ENCODE measurements at regions not wholly inside any gene's neighbourhood (a gene's known extent, or its start where the extent isn't known, plus 50 kb on each side); places are given as distances from the start of the nearest gene placed in this dataset.
"Not testable (repeated sequence)": the region's sequence is repeated elsewhere in the genome, so short reads cannot be mapped to it uniquely, and the experiment has no call there.

GRCh38 chr1:149157409-149157808 lies 54.1 kb upstream of the NBPF9 start:
- FAIRE-seq; DNase-seq (ENCODE audit: insufficient read length, low spot score): not testable (repeated sequence)

- FAIRE-seq; DNase-seq (ENCODE audit: insufficient read length, low spot score): not testable (repeated sequence)
These were observed 55.0 kb upstream of the NBPF9 start for GRCh38 chr1:149158308-149158707.

- DNase-seq (ENCODE audit: insufficient read length, low spot score); FAIRE-seq: not testable (repeated sequence)
These were observed 59.7 kb upstream of the NBPF9 start for GRCh38 chr1:149163063-149163444.

DNA sequence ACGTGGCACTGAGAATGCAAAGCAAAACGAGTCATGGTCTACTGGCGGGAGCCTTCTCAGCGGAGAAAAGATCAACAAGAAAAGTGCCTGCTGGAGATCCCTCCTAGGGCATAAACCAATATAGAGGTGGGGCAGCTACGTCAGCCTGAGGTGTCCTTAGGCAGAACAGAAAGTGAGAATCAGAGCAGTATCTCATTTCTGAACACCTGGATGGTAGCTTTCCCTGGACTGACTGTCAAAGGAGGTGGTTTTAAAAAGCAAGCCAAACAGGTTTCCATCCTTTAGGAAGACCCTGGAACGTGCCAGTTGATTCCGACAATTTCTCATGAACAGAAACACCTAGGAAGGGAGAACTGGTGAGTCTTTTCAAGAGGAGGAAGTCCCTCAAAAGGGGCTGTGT lies 71.4 kb upstream of the NBPF9 start:
- FAIRE-seq; DNase-seq (ENCODE audit: insufficient read length, low spot score): not testable (repeated sequence)

- not testable (repeated sequence) for DNase-seq (ENCODE audit: insufficient read length, low spot score); FAIRE-seq
These were observed 72.5 kb upstream of the NBPF9 start for GRCh38 chr1:149175812-149176211.

GRCh38 chr1:149176453-149177316 lies 73.3 kb upstream of the NBPF9 start:
- not testable (repeated sequence) for FAIRE-seq; DNase-seq (ENCODE audit: insufficient read length, low spot score)

DNA sequence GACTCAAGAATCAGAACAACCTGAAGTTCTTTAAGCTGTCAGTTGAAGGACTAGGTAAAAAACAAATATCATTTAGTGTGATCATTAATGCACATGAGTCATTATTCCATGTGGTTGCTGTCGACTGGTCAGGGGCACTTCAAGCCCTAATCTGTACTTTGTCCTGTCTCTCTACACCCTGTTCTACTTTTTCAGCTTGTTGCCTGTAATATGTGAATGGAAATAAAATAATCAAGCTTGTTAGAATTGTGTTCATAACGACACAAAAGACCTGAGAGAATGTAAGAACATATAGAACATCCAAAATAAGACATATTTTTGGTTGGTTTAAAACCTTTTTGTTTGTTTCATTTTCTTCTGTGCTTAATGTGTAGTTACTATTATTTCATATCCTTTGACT lies 87.4 kb upstream of the NBPF9 start:
- not testable (repeated sequence) for FAIRE-seq; DNase-seq (ENCODE audit: insufficient read length, low spot score)

DNA sequence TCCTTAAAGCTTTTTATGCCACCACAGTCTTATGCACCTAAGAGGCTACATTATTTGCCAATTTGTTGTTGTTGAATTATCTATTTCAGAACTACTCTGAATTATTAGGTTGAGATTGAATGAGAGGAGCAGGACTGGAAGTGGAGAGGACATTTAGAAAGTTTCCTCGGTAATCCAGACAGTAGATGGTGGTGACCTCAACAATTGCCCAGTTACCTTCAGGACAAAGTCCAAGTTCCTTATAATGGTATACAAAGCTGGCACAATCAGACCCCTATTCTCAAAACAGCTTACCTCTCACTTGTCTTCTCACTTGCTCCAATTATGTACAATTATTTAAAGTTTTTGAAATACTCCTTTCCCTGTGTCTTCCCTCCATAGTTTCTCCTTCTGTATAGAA lies 93.3 kb upstream of the NBPF9 start:
- not testable (repeated sequence) for FAIRE-seq

DNA sequence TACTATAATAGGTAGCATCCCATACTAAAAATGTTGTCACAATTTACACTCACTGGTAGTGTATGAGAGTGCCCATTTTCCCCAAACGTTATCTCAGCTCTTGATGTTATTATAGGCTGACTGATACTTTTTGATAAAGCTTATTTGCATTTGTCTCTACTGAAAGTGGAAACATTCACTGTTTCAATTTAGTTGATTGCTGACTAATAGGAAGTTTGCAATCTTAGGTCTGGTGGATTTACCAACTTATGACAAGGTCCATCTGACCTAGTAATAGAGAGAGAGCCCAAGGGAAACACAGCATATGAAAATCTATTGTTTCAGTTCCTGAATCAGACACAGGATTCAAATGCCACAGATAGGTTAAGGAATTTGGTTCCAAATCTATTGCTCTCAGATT lies 97.2 kb upstream of the NBPF9 start:
- not testable (repeated sequence) for FAIRE-seq; DNase-seq (ENCODE audit: insufficient read length, low spot score)
- peak; percentile 67 for TF ChIP-seq SPI1 (IDR thresholded peaks at IDR 0.05; ENCODE audit: low read depth, low read length)

More for the DNA sequence above, 93.3 kb upstream of the NBPF9 start:
- DNase-seq (ENCODE audit: insufficient read length, low spot score) = not testable (repeated sequence)

DNA sequence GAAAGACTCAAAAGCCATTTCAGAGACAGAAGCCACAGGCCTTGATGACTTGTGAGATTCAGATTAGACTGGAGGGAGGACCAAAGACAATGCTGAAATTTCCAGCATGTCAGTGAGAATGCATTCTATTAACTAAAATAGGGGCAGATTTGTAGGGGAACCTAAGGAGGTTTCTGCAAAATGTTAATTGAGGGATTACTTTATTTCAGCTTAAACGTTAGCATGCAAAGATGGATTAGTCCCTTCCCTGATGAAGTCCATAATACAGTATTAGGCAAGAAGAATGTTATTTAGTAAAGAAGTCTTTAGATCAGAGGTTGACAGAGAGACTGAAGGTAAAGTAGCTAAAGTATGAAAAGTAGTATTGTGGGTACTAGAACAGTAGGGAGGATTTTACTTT lies 98.9 kb upstream of the NBPF9 start:
- FAIRE-seq; DNase-seq (ENCODE audit: insufficient read length, low spot score): not testable (repeated sequence)

GRCh38 chr1:149204396-149204795 lies 101.0 kb upstream of the NBPF9 start:
- DNase-seq (ENCODE audit: insufficient read length, low spot score); FAIRE-seq: not testable (repeated sequence)

- not testable (repeated sequence) for DNase-seq (ENCODE audit: insufficient read length, low spot score); FAIRE-seq
These were observed 105.5 kb upstream of the NBPF9 start for GRCh38 chr1:149208836-149209235.

DNA sequence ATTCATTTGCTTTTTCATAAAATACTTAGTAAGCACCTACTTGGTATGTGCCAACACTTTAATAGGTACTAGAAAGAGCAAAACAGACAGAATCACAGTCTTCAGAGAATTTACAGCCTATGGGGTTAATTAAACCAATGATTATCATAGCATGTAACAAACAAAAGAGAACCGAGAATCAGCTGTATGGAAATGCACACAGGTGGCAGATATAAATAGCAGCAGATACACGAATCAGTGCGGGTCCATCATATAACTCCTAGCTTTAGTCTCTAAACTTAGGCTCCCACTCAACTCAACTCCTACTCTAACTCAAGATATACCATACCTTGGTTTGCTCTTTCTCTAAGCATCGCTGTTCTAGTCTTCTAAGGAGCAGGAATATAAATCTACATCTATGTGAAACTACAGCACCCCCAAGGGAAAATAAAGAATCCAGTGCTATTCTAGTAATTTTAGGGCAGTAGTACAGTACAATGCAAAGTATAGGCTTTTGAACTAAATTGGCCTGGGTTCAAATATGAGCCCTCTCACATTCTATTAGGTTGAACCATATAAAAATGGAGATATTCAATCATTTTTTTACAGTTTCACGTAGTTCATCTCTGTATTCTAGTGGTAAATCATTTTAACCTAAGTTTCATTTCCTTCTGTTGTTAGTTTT lies 108.5 kb upstream of the NBPF9 start:
- not testable (repeated sequence) for FAIRE-seq; DNase-seq (ENCODE audit: insufficient read length, low spot score)

DNA sequence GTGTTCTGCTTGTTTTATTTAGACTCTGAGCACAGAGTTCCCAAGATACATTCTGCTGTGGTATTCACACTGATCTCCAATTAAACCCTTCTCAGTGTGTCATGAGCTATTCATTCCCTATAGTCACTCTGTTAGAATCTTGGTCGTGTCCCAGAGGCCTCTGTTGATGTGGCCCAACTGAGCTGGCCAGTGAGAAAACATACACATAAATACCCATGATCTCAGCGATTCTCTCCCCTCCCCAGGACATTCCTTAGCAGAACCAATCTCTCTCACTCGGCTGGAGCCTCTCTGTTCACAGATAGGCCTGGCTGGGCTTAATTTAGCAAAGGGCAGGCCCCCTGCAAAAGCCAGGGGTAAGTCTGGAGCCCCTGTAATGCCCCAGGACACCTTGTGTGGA lies 109.6 kb upstream of the NBPF9 start:
- FAIRE-seq; DNase-seq (ENCODE audit: insufficient read length, low spot score): not testable (repeated sequence)

DNA sequence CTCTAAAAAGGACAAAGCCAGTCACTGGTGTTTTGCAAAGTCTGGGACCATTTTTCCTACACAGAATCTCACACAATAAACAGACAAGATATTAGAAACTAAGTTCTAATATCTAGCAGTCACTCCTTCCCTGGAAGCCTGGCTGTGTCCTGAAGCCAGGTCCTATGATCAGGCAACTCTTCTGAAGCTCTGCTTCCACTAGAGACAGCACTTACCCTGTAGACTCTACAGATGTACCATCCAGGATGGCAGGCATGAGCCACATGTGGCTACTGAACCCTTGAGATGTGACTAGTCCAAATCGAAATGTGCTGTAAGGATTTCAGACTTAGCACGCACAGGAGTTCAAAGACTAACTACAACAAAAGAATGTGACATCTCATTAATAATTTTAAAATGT lies 110.3 kb upstream of the NBPF9 start:
- FAIRE-seq; DNase-seq (ENCODE audit: insufficient read length, low spot score): not testable (repeated sequence)

- DNase-seq (ENCODE audit: insufficient read length, low spot score); FAIRE-seq: not testable (repeated sequence)
These were observed 115.0 kb upstream of the NBPF9 start for GRCh38 chr1:149218080-149218988.

DNA sequence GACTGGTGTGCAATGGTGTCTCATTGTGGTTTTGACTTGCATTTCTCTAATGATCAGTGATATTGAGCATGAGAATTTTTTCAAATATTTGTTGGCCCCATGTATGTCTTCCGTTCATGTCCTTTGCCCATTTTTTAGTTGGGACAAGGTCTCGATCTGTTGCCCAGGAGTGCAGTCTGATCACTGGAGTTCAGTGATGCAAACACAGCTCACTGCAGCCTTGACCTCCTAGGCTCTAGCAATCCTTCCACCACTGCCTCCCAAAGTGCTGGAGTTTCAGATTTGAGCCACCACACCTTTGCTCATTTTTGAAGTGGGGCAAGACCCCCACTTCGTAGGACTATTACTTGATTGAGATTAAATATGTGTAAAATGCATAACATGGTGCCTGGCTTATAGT lies 116.2 kb upstream of the NBPF9 start:
- not testable (repeated sequence) for FAIRE-seq

DNA sequence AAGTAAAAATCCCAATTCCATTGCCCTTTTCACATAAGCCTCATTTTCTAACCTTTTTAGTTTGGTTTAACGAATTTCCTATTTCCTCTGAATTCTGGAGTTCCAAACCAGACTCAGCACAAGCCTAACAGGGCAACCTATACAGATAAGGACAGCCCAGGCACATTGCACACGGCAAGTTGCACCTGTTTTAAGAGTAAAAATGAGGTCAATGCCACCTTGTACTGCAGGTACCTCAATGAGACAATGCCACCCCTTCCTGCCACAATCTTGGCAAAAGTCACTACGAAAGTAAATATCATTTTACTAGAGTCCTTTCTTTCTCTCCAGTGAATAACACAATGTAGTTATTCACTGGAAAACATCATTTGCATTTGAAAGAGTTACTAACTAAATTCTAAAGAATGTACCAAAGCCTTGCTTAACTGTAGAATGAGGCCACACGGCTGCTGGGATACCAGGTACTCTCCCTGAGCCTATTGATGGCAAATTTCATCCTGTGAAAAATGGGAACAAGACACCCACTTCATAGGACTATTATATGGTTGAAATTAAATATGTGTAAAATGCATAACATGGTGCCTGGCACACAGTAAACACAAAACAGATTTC lies 117.2 kb upstream of the NBPF9 start:
- not testable (repeated sequence) for DNase-seq (ENCODE audit: insufficient read length, low spot score); FAIRE-seq

More for the DNA sequence above, 116.2 kb upstream of the NBPF9 start:
- DNase-seq (ENCODE audit: insufficient read length, low spot score) = not testable (repeated sequence)
